Gastrocnemius medialis (tissue), 4 donors: ENCODE measurements at regions not wholly inside any gene's neighbourhood (a gene's known extent, or its start where the extent isn't known, plus 50 kb on each side); places are given as distances from the start of the nearest gene placed in this dataset.

Experiments used
- POLR2A ChIP-seq, 2 donors: fragments of 450-650 bp; IDR thresholded peaks; one replicate each; pipeline ENCODE4 v1.6.1; 2017; ENCODE audit warnings: antibody characterized with exemption in 2 of 2, mild to moderate bottlenecking in 2 of 2, moderate library complexity in 2 of 2
- TF ChIP-seq, protein P1 (sequence below), 5 experiments: fragments of 450-650 bp in 3 of 5; fragments of 200-600 bp in 2 of 5; sonication (generic) in 2 of 5; IDR thresholded peaks in 4 of 5; conservative IDR thresholded peaks in 1 of 5; 1 replicate in 4 of 5; 2 replicates in 1 of 5; pipeline ENCODE4 v1.5.1; 2016 to 2019; ENCODE audit warnings: antibody characterized with exemption in 5 of 5, mild to moderate bottlenecking in 3 of 5, moderate library complexity in 3 of 5

- TF ChIP-seq, protein P1, sequence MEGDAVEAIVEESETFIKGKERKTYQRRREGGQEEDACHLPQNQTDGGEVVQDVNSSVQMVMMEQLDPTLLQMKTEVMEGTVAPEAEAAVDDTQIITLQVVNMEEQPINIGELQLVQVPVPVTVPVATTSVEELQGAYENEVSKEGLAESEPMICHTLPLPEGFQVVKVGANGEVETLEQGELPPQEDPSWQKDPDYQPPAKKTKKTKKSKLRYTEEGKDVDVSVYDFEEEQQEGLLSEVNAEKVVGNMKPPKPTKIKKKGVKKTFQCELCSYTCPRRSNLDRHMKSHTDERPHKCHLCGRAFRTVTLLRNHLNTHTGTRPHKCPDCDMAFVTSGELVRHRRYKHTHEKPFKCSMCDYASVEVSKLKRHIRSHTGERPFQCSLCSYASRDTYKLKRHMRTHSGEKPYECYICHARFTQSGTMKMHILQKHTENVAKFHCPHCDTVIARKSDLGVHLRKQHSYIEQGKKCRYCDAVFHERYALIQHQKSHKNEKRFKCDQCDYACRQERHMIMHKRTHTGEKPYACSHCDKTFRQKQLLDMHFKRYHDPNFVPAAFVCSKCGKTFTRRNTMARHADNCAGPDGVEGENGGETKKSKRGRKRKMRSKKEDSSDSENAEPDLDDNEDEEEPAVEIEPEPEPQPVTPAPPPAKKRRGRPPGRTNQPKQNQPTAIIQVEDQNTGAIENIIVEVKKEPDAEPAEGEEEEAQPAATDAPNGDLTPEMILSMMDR (IDR thresholded peaks at IDR 0.05 in 4 of 5, conservative IDR thresholded peaks at IDR 0.05 in 1 of 5) = no peak
- TF ChIP-seq POLR2A (IDR thresholded peaks at IDR 0.05) = no peak
Measured at GRCh38 chr5:40346901-40347300, 332.8 kb upstream of the PTGER4 start.
